ENCODE measurements at regions not wholly inside any gene's neighbourhood (a gene's known extent, or its start where the extent isn't known, plus 50 kb on each side); places are given as distances from the start of the nearest gene placed in this dataset.

- TF ChIP-seq CTCF (IDR thresholded peaks at IDR 0.05), result no peak
- TF ChIP-seq POLR2A (IDR thresholded peaks at IDR 0.05), result no peak
These were observed 483.7 kb downstream of the TAF11L14 start for GRCh38 chr5:18117968-18118367.

All from body of pancreas (tissue), 4 donors.